Spleen (tissue), 11 donors: ENCODE measurements at regions not wholly inside any gene's neighbourhood (a gene's known extent, or its start where the extent isn't known, plus 50 kb on each side); places are given as distances from the start of the nearest gene placed in this dataset.

ENCODE experiments used
- DNase-seq: peaks from one replicate; pipeline ENCODE4 v3.0.0-alpha.2; 2020
- H3K27ac ChIP-seq, 8 donors: fragments of 200-600 bp; sonication (generic) in 7 of 8; 1 replicate in 4 of 8; 2 replicates in 4 of 8; pipeline versions ENCODE4 v1.5.0 to v1.8.0; 2016 to 2021; ENCODE audit warnings: inconsistent platforms in 4 of 8, mild to moderate bottlenecking in 4 of 8, moderate library complexity in 1 of 8
- H3K27me3 ChIP-seq, 7 donors: fragments of 200-600 bp; sonication (generic) in 6 of 7; replicated peaks in 1 of 7; 1 replicate in 4 of 7; 2 replicates in 3 of 7; pipeline versions ENCODE4 v1.5.0 to v1.8.0; 2016 to 2021; ENCODE audit warnings: inconsistent platforms in 3 of 7, mild to moderate bottlenecking in 1 of 7
- H3K36me3 ChIP-seq, 6 donors: fragments of 200-600 bp; sonication (generic) in 5 of 6; 1 replicate in 4 of 6; 2 replicates in 2 of 6; pipeline versions ENCODE4 v1.5.0 to v1.8.0; 2016 to 2021; ENCODE audit warnings: inconsistent platforms in 2 of 6
- H3K4me1 ChIP-seq, 6 donors: fragments of 200-600 bp; sonication (generic) in 5 of 6; 1 replicate in 3 of 6; 2 replicates in 3 of 6; pipeline versions ENCODE4 v1.5.0 to v1.8.0; 2016 to 2021; ENCODE audit warnings: inconsistent platforms in 3 of 6
- H3K4me3 ChIP-seq, 8 donors: fragments of 200-600 bp; sonication (generic) in 7 of 8; 1 replicate in 4 of 8; 2 replicates in 4 of 8; pipeline versions ENCODE4 v1.5.0 to v1.8.0; 2016 to 2021; ENCODE audit warnings: inconsistent platforms in 4 of 8, mild to moderate bottlenecking in 4 of 8, moderate library complexity in 2 of 8
- H3K9me3 ChIP-seq, 8 donors: fragments of 200-600 bp; sonication (generic) in 7 of 8; 1 replicate in 4 of 8; 2 replicates in 4 of 8; pipeline versions ENCODE4 v1.5.0 to v1.8.0; 2016 to 2021; ENCODE audit warnings: inconsistent platforms in 4 of 8
- CTCF ChIP-seq, 11 experiments: fragments of 200-600 bp in 7 of 11; fragments of 450-650 bp in 4 of 11; sonication (generic) in 4 of 11; IDR thresholded peaks in 8 of 11; conservative IDR thresholded peaks in 3 of 11; 1 replicate in 7 of 11; 2 replicates in 4 of 11; pipeline versions ENCODE4 v1.4.0 to v1.8.0; 2016 to 2021; ENCODE audit warnings: antibody characterized with exemption in 11 of 11, inconsistent platforms in 4 of 11, mild to moderate bottlenecking in 1 of 11
- POLR2A ChIP-seq, 3 donors: fragments of 450-650 bp; IDR thresholded peaks; one replicate each; pipeline ENCODE4 v1.5.1; 2017; ENCODE audit warnings: antibody characterized with exemption in 3 of 3, mild to moderate bottlenecking in 1 of 3
- POLR2AphosphoS5 ChIP-seq, 3 donors: sonication (generic); formaldehyde crosslinking; IDR thresholded peaks; one replicate each; pipeline ENCODE4 v1.5.1; 2017; ENCODE audit warnings: antibody characterized with exemption in 3 of 3
- WGBS, 5 donors: extraction: QIAGEN DNeasy Blood & Tissue Kit in 3 of 5; methylation state at CpG; one replicate each; pipeline versions ENCODE4 v1.1.5 to v1.1.7; 2013 to 2018; 5-methylcytosine and 5-hydroxymethylcytosine counted together
- intact Hi-C: fragments of 100-400 bp; cut with DNase I; formaldehyde crosslinking; loops from one replicate; pipeline ENCODE4 v1.15.0; 2023; ENCODE audit warnings: low total_unique reads
- donor health status: healthy with polysubstance abuse.
- donor health status: DM: no; HTN: no; CAD: no; lungs with moderate emphysema.
- donor health status: DM: no; HTN: no; CAD: no.
- donor health status: Bipolar disorder and iron deficiency.
- donor health status: healthy.
- donor health status: DM: no; HTN: no; CAD: no.
- donor health status: DM: yes; HTN: yes; CAD: no.

- Histone ChIP-seq H3K4me1 (peaks cover 0 to 4% (median 0%) of the 10 kb centered on the region in 6 donors), H3K36me3 (no peaks in the 10 kb centered on the region), H3K27me3 (no peaks in the 10 kb centered on the region), H3K9me3 (no peaks in the 10 kb centered on the region), H3K4me3 (no peak overlapping the region), H3K27ac (no peak overlapping the region)
- DNase-seq: no peak
- intact Hi-C loops: no loop called here
- TF ChIP-seq POLR2AphosphoS5 (IDR thresholded peaks at IDR 0.05): no peak
- no peak for TF ChIP-seq POLR2A (IDR thresholded peaks at IDR 0.05)
- no peak for TF ChIP-seq CTCF (IDR thresholded peaks at IDR 0.05 in 8 of 11, conservative IDR thresholded peaks at IDR 0.05 in 3 of 11)
- WGBS, 5 donors: 86 to 94% (median 90%) methylated on average over 2 of the region's 2 CpGs
These were observed 370.2 kb downstream of the METTL4 start for GRCh38 chr18:2201036-2201600.

- Histone ChIP-seq H3K4me3 (no peak overlapping the region), H3K27ac (no peak overlapping the region), H3K36me3 (no peaks in the 10 kb centered on the region), H3K4me1 (no peaks in the 10 kb centered on the region), H3K9me3 (no peaks in the 10 kb centered on the region), H3K27me3 (peaks cover 0 to 4% (median 0%) of the 10 kb centered on the region in 7 donors)
- intact Hi-C loops: no loop called here
- WGBS, 5 donors: 69 to 94% (median 73%) methylated on average over 2 of the region's 2 CpGs
- TF ChIP-seq CTCF (IDR thresholded peaks at IDR 0.05 in 8 of 11, conservative IDR thresholded peaks at IDR 0.05 in 3 of 11) (no peak), POLR2A (IDR thresholded peaks at IDR 0.05) (no peak), POLR2AphosphoS5 (IDR thresholded peaks at IDR 0.05) (no peak)
- no peak for DNase-seq
These were observed 366.6 kb downstream of the METTL4 start for GRCh38 chr18:2204736-2205135.

- H3K4me1 ChIP-seq: no peaks in the 10 kb centered on the region
- TF ChIP-seq POLR2AphosphoS5 (IDR thresholded peaks at IDR 0.05): no peak
- TF ChIP-seq CTCF (IDR thresholded peaks at IDR 0.05 in 8 of 11, conservative IDR thresholded peaks at IDR 0.05 in 3 of 11): no peak
- TF ChIP-seq POLR2A (IDR thresholded peaks at IDR 0.05): no peak
- no peaks in the 10 kb centered on the region for H3K36me3 ChIP-seq
- intact Hi-C loops: no loop called here
- no peak overlapping the region for H3K4me3 ChIP-seq
- peaks cover 0 to 4% (median 0%) of the 10 kb centered on the region in 7 donors for H3K27me3 ChIP-seq
- H3K9me3 ChIP-seq: no peaks in the 10 kb centered on the region
- 75 to 90% (median 85%) methylated on average over 3 of the region's 3 CpGs for WGBS, 5 donors
- DNase-seq: no peak
- no peak overlapping the region for H3K27ac ChIP-seq
These were observed 364.0 kb downstream of the METTL4 start for GRCh38 chr18:2207294-2207693.

- intact Hi-C loops: no loop called here
- H3K9me3 ChIP-seq: peaks cover 0 to 19% (median 7%) of the 10 kb centered on the region in 8 donors
- TF ChIP-seq CTCF (IDR thresholded peaks at IDR 0.05 in 8 of 11, conservative IDR thresholded peaks at IDR 0.05 in 3 of 11): no peak
- TF ChIP-seq POLR2AphosphoS5 (IDR thresholded peaks at IDR 0.05): no peak
- TF ChIP-seq POLR2A (IDR thresholded peaks at IDR 0.05): no peak
- WGBS, 5 donors: 85 to 100% (median 95%) methylated on average over 1 of the region's 1 CpG
- no peaks in the 10 kb centered on the region for H3K27me3 ChIP-seq
- no peaks in the 10 kb centered on the region for H3K4me1 ChIP-seq
- no peaks in the 10 kb centered on the region for H3K36me3 ChIP-seq
- no peak overlapping the region for H3K27ac ChIP-seq
- no peak overlapping the region for H3K4me3 ChIP-seq
- no peak for DNase-seq
These were observed 358.6 kb downstream of the METTL4 start for GRCh38 chr18:2212598-2213205.
